CD4-positive, alpha-beta T cell treated with Interleukin-12 subunit alpha and Interleukin-12 subunit beta, for 1 hour (primary cell): ENCODE measurements at regions not wholly inside any gene's neighbourhood (a gene's known extent, or its start where the extent isn't known, plus 50 kb on each side); places are given as distances from the start of the nearest gene placed in this dataset.

Experiments used
- DNase-seq: peaks from one replicate; pipeline ENCODE4 v3.0.0-alpha.2; 2020

GRCh38 chr7:136664537-136664936, 203.9 kb upstream of the CHRM2 start:
- DNase-seq, result no peak

- DNase-seq, result no peak
These were observed 210.9 kb upstream of the CHRM2 start for GRCh38 chr7:136657482-136657921.

- no peak for DNase-seq
These were observed 211.9 kb upstream of the CHRM2 start for GRCh38 chr7:136656516-136656915.

- no peak for DNase-seq
These were observed 213.0 kb upstream of the CHRM2 start for GRCh38 chr7:136655414-136655813.

DNA sequence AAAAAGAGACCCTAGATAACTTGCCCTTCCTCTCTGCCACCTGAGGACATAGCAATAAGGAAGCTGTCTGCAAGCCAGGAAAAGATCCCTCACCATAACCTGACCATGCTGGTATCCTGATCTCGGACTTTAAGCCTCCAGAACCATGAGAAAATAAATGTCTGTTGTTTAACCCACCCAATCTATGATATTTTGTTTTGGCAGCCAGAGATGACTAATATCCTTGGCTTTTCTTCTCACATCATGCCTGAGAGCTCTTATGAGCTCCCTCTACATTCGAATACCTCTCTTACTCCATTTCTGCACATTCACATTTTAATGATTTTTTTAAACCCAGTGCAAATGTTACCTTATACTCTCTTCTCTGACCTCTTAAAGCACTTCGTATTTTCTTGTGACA, 214.0 kb upstream of the CHRM2 start:
- DNase-seq, result no peak

DNA sequence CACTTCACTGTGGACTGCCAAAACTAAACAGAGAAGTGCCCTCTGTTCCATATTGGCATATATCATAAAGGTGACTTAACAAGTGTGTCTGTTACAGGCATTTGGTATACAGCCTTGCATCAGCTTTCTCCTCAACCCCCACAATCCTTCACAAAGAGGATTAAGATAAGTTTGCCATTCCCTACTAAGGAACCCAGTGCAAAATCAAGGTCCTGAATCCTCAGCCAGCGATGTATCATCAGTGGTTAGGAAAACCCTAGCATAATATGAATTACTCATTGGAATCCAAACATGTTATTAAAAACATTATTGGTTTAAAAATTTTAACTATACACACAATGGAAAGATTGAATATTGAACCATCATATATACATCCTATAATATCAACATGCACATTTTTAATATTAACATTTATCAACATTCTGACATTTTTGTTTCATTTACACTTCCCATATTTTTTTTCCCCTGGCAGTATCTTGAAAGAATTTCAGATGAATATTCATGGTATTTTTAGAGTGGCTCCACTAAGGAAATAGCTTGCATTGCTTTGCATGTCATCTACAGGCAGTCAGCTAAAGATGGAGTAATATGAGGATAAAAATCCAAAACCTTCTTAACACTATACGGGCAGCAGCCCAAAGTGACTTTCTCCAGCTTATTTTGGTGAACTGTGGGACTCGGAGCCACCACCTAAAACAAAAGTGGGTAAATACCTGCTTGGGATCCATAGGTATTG, 215.6 kb upstream of the CHRM2 start:
- no peak for DNase-seq

GRCh38 chr7:136640977-136641376, 227.5 kb upstream of the CHRM2 start:
- no peak for DNase-seq

GRCh38 chr7:136637813-136638212, 230.6 kb upstream of the CHRM2 start:
- no peak for DNase-seq

- no peak for DNase-seq
These were observed 232.7 kb upstream of the CHRM2 start for GRCh38 chr7:136635751-136636150.

DNA sequence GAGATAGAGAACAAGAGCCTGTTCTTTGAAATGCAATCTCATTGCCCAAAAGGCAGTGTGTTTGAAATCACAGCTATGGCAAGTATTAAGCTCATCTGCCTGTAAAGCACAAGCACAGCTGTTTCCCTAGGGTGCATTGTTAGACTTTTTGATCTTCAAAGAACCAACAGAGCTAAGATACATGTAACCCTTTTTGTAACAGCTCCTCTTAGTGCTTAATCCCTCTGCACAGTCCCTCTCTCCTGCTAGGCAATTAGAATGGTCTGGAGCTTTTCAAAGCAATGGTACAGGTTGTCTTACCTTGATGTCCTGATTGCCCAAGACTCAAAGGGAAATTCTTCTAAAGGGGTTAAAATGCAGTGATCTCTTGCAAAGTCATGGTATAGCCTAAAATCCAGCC, 249.6 kb upstream of the CHRM2 start:
- DNase-seq, result no peak

DNA sequence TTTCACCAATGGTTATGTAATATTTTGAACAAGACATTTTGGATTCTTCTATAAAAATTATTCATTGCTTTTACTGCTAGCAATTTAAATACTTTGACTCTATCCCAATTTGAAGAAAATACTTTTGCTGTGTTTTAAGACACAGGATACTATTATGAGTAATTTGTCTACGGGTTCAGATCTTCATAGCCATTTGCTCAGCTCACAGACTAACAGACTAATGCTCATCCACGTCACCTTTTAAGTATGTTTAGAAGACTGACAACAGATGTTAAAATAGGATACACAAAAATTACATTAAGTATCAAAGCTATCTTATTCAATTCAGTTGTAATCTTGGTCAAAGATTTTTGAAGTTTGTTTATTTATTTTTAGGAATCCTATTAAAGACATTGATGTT, 251.3 kb upstream of the CHRM2 start:
- DNase-seq, result no peak

- DNase-seq, result no peak
These were observed 262.7 kb upstream of the CHRM2 start for GRCh38 chr7:136605532-136606329.

GRCh38 chr7:136601772-136602171, 266.7 kb upstream of the CHRM2 start:
- DNase-seq, result no peak

DNA sequence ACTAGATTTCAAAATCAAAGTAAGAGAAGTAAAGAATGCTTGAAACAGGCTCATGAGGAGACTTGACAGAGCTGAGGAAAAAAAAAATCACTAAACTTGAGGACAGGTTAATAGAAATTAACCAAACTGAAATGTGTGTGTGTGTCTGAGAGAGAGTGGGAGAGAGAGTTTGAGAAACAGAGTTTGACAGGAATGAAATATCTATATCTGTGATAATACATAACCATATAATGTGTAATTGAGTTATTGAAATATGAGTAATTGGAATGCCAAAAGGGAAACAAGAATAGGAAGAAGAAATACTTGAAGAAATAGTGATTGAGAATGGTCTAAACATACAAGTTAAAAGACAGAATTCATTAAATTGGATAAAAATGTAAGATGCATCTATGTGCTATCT, 268.0 kb upstream of the CHRM2 start:
- no peak for DNase-seq

GRCh38 chr7:136594739-136595144, 273.7 kb upstream of the CHRM2 start:
- DNase-seq, result no peak

- no peak for DNase-seq
These were observed 280.2 kb upstream of the CHRM2 start for GRCh38 chr7:136588216-136588615.

DNA sequence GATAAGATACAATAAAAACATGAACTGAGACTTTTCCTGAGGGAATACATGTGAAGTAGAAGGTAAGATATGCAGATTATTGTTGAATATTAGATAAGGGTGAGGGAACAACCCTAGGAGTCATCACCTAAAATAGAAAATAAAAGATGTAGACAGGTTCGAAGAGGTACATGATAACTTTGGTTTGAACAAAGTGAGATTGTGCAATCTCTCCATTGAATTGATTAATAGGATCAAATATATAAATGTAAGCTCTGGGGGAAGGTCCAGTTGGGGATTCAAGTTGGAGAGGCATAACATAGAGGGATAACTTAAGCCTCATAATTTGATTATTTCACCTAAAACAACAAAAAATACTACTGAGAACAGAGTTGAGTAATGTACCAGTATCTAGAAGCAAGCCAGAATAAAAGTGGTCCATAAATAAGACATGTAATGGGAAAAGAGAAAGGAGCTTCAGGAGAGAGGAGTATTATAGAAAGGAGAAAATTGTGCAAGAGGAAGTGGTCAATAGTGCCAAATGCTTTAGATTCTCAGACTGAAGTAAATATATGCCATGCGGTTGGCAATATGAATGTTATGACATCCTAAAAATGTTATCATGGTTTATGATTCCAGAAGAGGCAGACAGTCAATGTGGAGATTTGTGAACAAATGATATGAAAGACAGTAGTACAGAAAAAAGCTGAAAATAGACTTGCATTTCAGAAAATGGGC, 282.3 kb upstream of the CHRM2 start:
- no peak for DNase-seq

- DNase-seq, result no peak
These were observed 302.0 kb upstream of the CHRM2 start for GRCh38 chr7:136566491-136566890.

DNA sequence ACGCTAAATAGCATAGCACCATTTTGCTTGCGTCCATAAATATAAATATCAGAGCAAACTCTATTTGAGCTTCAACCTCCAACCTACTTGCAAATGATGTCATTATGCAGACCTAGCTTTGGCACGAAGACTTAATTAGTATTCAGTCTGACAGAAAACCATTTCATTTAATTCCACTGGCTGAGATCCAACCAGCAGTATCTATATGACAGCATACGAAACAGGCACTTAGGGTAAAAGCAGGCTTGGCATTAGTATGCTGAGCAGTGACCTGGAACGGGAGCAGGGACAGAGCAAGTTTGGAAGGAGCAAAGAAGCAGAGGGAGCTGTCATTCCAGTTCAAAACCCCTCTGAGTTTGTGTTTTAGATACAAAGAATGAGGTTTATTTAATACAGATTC, 312.5 kb upstream of the CHRM2 start:
- DNase-seq, result no peak

DNA sequence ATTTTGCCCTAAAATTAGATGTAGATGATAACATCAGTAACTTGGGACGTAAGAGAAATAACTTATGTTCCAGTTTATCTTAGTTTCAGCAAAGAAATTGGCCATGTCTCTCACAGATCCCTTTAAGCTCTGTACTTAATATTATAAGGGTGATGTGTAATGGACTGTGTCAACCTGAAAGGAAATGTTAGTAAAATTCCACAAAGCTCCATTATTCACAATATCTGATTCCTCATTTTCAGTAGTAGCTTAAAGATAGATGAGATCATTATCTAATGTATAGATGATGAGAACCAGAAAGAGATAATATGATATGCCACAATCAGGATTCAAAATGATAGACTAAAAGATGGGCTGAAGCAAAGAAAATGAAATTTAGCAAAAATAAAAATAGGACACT, 316.8 kb upstream of the CHRM2 start:
- DNase-seq, result no peak

GRCh38 chr7:136549756-136550155, 318.7 kb upstream of the CHRM2 start:
- no peak for DNase-seq

- DNase-seq, result no peak
These were observed 334.7 kb upstream of the CHRM2 start for GRCh38 chr7:136533732-136534131.

- no peak for DNase-seq
These were observed 337.6 kb upstream of the CHRM2 start for GRCh38 chr7:136530831-136531230.

DNA sequence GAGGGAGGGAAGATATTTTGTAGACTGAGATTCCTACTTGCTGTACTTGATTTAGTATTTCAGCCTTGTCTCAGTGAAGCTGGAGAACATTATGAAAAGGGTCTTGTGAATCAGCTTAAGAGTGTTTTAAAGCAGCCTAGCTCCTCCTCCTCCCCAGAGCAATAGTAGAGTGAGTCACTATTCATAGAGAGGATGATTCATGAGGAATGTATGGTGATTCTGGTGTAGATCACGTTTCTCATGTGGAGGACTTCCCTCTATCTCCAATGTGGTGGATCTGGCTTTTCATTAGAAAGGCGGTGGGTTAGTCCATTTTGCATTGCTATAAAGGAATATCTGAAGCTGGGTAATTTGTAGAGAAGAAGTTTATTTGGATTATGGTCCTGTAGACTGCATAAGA, 340.1 kb upstream of the CHRM2 start:
- no peak for DNase-seq
